Motor neuron (in vitro differentiated cells): ENCODE measurements at regions not wholly inside any gene's neighbourhood (a gene's known extent, or its start where the extent isn't known, plus 50 kb on each side); places are given as distances from the start of the nearest gene placed in this dataset.
"Not testable (repeated sequence)": the region's sequence is repeated elsewhere in the genome, so short reads cannot be mapped to it uniquely, and the experiment has no call there.

Experiments used
- ATAC-seq, 8 experiments: fragments of 200-7000 bp; cut with Tn5 transposase; replicated peaks in 6 of 8; 2 replicates each; pipeline ENCODE4 v1.8.0; 2021; ENCODE audit warnings: mild to moderate bottlenecking in 8 of 8, moderate library complexity in 8 of 8
- H3K27ac ChIP-seq, 2 donors: fragments of 250-450 bp; sonication (Bioruptor Pico); 2 replicates each; pipeline ENCODE4 v1.9.0; 2021; ENCODE audit warnings: antibody characterized with exemption in 2 of 2, mild to moderate bottlenecking in 2 of 2, moderate library complexity in 1 of 2
- H3K4me1 ChIP-seq, 2 donors: fragments of 250-450 bp; sonication (Bioruptor Pico); replicated peaks in 1 of 2; 2 replicates each; pipeline ENCODE4 v1.6.1; 2021; ENCODE audit warnings: antibody characterized with exemption in 2 of 2, mild to moderate bottlenecking in 2 of 2, moderate library complexity in 1 of 2
- H3K4me3 ChIP-seq, 5 donors: fragments of 250-450 bp; sonication (Bioruptor Pico); 2 replicates each; pipeline ENCODE4 v1.9.0; 2021; ENCODE audit warnings: antibody characterized with exemption in 5 of 5, mild to moderate bottlenecking in 5 of 5, moderate library complexity in 4 of 5
- WGBS, 10 experiments: fragments of 450-650 bp; shearing (Covaris generic); methylation state at CpG; one replicate each; pipeline ENCODE4 v1.0.0; 2022; 5-methylcytosine and 5-hydroxymethylcytosine counted together
- in situ Hi-C, 9 experiments: fragments of 400-800 bp; cut with MboI; loops; one replicate each; pipeline ENCODE4 v1.15.0; 2021; ENCODE audit warnings: low sequenced_read_pairs in 9 of 9, low pct_unique_long_range_greater_than_20kb in 2 of 9; ENCODE audit not compliant: unreplicated experiment in 9 of 9

- H3K4me3 ChIP-seq, H3K4me1 ChIP-seq, ATAC-seq, H3K27ac ChIP-seq: not testable (repeated sequence)
- in situ Hi-C loops = loop anchor here in 5 of 9 experiments (10.0 to 25.0 kb wide), 4 partner anchors 173 to 348 kb away; partner anchors contain the start of genes CEP43 (in 3 of the 5) and RNASET2 (in 1 of the 5)
- 62 to 100% (median 92%) methylated on average over 1 to 4 of the region's 22 CpGs; no CpG with 5 or more reads in 5 of the 10 experiments for WGBS, 10 experiments
Measured at GRCh38 chr6:166788846-166789529, 161.9 kb upstream of the RPS6KA2 start.

DNA sequence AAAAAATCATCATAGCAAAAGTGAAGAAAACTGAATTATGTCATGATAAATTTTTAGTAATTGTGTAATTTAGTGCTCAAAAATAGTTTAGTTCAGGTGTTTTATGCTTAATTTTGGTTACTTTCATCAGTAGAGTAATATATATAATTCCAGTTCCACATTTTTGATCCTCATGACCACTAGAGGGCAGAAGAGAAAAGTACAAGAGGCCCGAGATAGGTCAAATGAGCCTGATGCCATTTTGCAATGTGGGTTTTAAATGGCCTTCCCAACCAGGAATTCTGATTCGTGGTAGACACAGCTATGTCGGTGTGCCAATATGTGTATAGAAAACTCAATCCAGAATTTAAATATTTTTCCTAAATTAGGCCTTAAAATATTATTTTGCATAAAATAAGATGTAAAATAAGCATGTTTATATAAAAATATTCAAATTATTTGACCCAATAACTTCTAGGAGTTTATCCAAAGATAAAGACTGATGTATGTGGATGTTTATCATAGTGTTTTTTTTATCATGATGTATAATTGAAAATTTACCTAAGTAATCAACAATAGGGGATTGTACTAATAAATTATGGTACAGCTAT is 159.7 kb upstream of the RPS6KA2 start:
- WGBS, 10 experiments = 0 to 35% (median 4%) methylated on average over 1 to 3 of the region's 3 CpGs
- ATAC-seq = peak in 7 of 8 experiments; percentile 37 to 70 (median 55)
- in situ Hi-C loops = loop anchor here in 5 of 9 experiments (10.0 to 25.0 kb wide), 4 partner anchors 176 to 351 kb away; partner anchors contain the start of genes CEP43 (in 3 of the 5) and RNASET2 (in 1 of the 5)

DNA sequence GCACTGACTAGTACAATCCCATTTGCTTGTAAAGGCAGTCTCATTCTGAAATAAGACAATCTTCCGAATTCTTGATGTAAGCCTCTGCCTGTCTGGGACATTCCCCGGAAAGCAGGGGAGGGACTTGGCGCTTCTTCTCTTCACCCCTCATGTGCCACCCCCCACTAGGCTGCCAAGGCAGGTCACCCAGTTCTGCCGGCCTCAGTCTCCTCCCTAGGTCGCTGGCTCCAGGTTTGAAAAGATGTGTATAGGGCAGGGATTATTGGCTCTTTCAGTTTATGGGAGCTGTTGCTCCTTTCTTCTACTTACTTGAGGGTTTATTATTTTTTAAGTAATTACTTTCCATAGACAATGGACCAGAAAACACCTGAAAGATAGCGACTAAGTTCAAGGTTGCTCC is 158.1 kb upstream of the RPS6KA2 start:
- Histone ChIP-seq H3K4me1 (no peaks in the 10 kb centered on the region), H3K4me3 (no peak overlapping the region), H3K27ac (no peak overlapping the region)
- in situ Hi-C loops = loop anchor here in 5 of 9 experiments (10.0 to 25.0 kb wide), 4 partner anchors 177 to 352 kb away; partner anchors contain the start of genes CEP43 (in 3 of the 5) and RNASET2 (in 1 of the 5)
- ATAC-seq = no peak
- 43 to 100% (median 79%) methylated on average over 1 to 6 of the region's 6 CpGs; no CpG with 5 or more reads in 3 of the 10 experiments for WGBS, 10 experiments

More for the DNA sequence above, 159.7 kb upstream of the RPS6KA2 start:
- Histone ChIP-seq H3K4me3 (no peak overlapping the region), H3K27ac (no peak overlapping the region), H3K4me1 (no peaks in the 10 kb centered on the region)

- in situ Hi-C loops = loop anchor here in 5 of 9 experiments (10.0 to 25.0 kb wide), 4 partner anchors 178 to 353 kb away; partner anchors contain the start of genes CEP43 (in 3 of the 5) and RNASET2 (in 1 of the 5)
- ATAC-seq = peak in 4 of 8 experiments; percentile 14 to 84 (median 78)
- H3K4me1 ChIP-seq = no peaks in the 10 kb centered on the region
- H3K27ac ChIP-seq = no peak overlapping the region
- 8 to 91% (median 48%) methylated on average over 2 to 3 of the region's 7 CpGs; no CpG with 5 or more reads in 3 of the 10 experiments for WGBS, 10 experiments
- no peak overlapping the region for H3K4me3 ChIP-seq
Measured at GRCh38 chr6:166784691-166785090, 157.6 kb upstream of the RPS6KA2 start.

- no peak overlapping the region for H3K27ac ChIP-seq
Measured at GRCh38 chr6:166782520-166782919, 155.5 kb upstream of the RPS6KA2 start.

GRCh38 chr6:166781331-166781730 is 154.3 kb upstream of the RPS6KA2 start:
- in situ Hi-C loops = loop anchor here in 5 of 9 experiments (10.0 to 25.0 kb wide), 4 partner anchors 181 to 356 kb away; partner anchors contain the start of genes CEP43 (in 3 of the 5) and RNASET2 (in 1 of the 5)
- 58 to 94% (median 80%) methylated on average over 1 to 4 of the region's 6 CpGs; no CpG with 5 or more reads in 5 of the 10 experiments for WGBS, 10 experiments
- no peaks in the 10 kb centered on the region for H3K4me1 ChIP-seq
- H3K4me3 ChIP-seq = no peak overlapping the region
- ATAC-seq = no peak
- no peak overlapping the region for H3K27ac ChIP-seq

More at GRCh38 chr6:166782520-166782919, 155.5 kb upstream of the RPS6KA2 start:
- in situ Hi-C loops = loop anchor here in 5 of 9 experiments (10.0 to 25.0 kb wide), 4 partner anchors 180 to 355 kb away; partner anchors contain the start of genes CEP43 (in 3 of the 5) and RNASET2 (in 1 of the 5)
- no peak for ATAC-seq
- Histone ChIP-seq H3K4me1 (no peaks in the 10 kb centered on the region), H3K4me3 (no peak overlapping the region)
- 60 to 100% (median 76%) methylated on average over 1 to 10 of the region's 10 CpGs; no CpG with 5 or more reads in 4 of the 10 experiments for WGBS, 10 experiments

- ATAC-seq = no peak
- 62 to 100% (median 88%) methylated on average over 1 to 8 of the region's 13 CpGs; no CpG with 5 or more reads in 2 of the 10 experiments for WGBS, 10 experiments
- H3K4me3 ChIP-seq = no peak overlapping the region
- H3K4me1 ChIP-seq = no peaks in the 10 kb centered on the region
- in situ Hi-C loops = loop anchor here in 6 of 9 experiments (10.0 to 25.0 kb wide), 4 partner anchors 182 to 357 kb away; partner anchors contain the start of genes CEP43 (in 4 of the 6) and RNASET2 (in 1 of the 6)
- H3K27ac ChIP-seq = no peak overlapping the region
Measured at GRCh38 chr6:166779963-166780683, 153.1 kb upstream of the RPS6KA2 start.

- H3K27ac ChIP-seq = no peak overlapping the region
- no peaks in the 10 kb centered on the region for H3K4me1 ChIP-seq
- WGBS, 10 experiments = 20 to 100% (median 87%) methylated on average over 1 to 3 of the region's 11 CpGs; no CpG with 5 or more reads in 4 of the 10 experiments
- ATAC-seq = no peak
- no peak overlapping the region for H3K4me3 ChIP-seq
- in situ Hi-C loops = loop anchor here in 5 of 9 experiments (10.0 to 25.0 kb wide), 4 partner anchors 183 to 358 kb away; partner anchors contain the start of genes CEP43 (in 3 of the 5) and RNASET2 (in 1 of the 5)
Measured at GRCh38 chr6:166779381-166779780, 152.3 kb upstream of the RPS6KA2 start.

- no peak overlapping the region for H3K27ac ChIP-seq
- ATAC-seq = no peak
- no peaks in the 10 kb centered on the region for H3K4me1 ChIP-seq
- no peak overlapping the region for H3K4me3 ChIP-seq
- in situ Hi-C loops = loop anchor here in 5 of 9 experiments (10.0 to 25.0 kb wide), 4 partner anchors 184 to 359 kb away; partner anchors contain the start of genes CEP43 (in 3 of the 5) and RNASET2 (in 1 of the 5)
- 57 to 100% (median 92%) methylated on average over 2 to 11 of the region's 14 CpGs; no CpG with 5 or more reads in 4 of the 10 experiments for WGBS, 10 experiments
Measured at GRCh38 chr6:166778776-166779175, 151.7 kb upstream of the RPS6KA2 start.

DNA sequence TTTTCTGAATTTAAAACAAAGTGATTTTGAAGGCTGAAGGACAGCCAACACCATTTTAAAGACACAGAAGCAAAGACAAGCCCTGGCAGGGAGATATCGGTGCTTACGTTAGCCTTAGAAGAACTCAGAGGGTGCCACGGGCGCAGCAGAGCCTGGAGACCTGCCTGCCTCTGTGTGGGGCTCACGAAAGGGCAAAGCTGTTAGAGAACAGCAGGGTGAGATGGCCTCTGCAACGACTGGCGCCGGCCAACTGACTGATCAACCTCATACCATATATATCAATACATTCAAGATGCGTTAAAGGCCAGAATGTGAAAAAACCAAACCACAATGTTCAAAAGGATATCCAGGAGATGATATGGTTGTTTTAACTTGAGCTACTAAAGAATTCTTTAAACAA is 151.0 kb upstream of the RPS6KA2 start:
- Histone ChIP-seq H3K4me1 (no peaks in the 10 kb centered on the region), H3K27ac (no peak overlapping the region), H3K4me3 (no peak overlapping the region)
- in situ Hi-C loops = loop anchor here in 5 of 9 experiments (10.0 to 25.0 kb wide), 4 partner anchors 184 to 359 kb away; partner anchors contain the start of genes CEP43 (in 3 of the 5) and RNASET2 (in 1 of the 5)
- ATAC-seq = no peak
- WGBS, 10 experiments = 63 to 100% (median 89%) methylated on average over 1 to 8 of the region's 9 CpGs; no CpG with 5 or more reads in 1 of the 10 experiments

GRCh38 chr6:166777096-166777630 is 150.1 kb upstream of the RPS6KA2 start:
- Histone ChIP-seq H3K4me1 (no peaks in the 10 kb centered on the region), H3K4me3 (no peak overlapping the region), H3K27ac (no peak overlapping the region)
- ATAC-seq = no peak
- 64 to 95% (median 83%) methylated on average over 3 to 14 of the region's 14 CpGs for WGBS, 10 experiments
- in situ Hi-C loops = loop anchor here in 5 of 9 experiments (10.0 to 25.0 kb wide), 4 partner anchors 185 to 360 kb away; partner anchors contain the start of genes CEP43 (in 3 of the 5) and RNASET2 (in 1 of the 5)
